B cell (primary cell): ENCODE measurements at regions not wholly inside any gene's neighbourhood (a gene's known extent, or its start where the extent isn't known, plus 50 kb on each side); places are given as distances from the start of the nearest gene placed in this dataset.

Source experiments
- ATAC-seq: fragments of 200-7000 bp; cut with Tn5 transposase; one replicate; pipeline ENCODE4 v1.10.0; 2021; ENCODE audit warnings: low read depth, mild to moderate bottlenecking, moderate number of reproducible peaks, moderate library complexity
- CTCF ChIA-PET: fragments of 350-600 bp; sonication (Branson Sonifier 250); formaldehyde crosslinking; loops from one replicate; lab custom pipeline; 2021; ENCODE audit warnings: antibody characterized with exemption, inconsistent platforms; lab: Charles Lee
- POLR2A ChIA-PET: fragments of 350-600 bp; sonication (Branson Sonifier 250); formaldehyde crosslinking; loops from one replicate; lab custom pipeline; 2021; ENCODE audit warnings: antibody characterized with exemption; lab: Charles Lee
- DNase-seq: peaks from one replicate; pipeline ENCODE4 v3.0.0; 2013
- H2AFZ ChIP-seq: 2 replicates; pipeline ENCODE4 v1.6.1; 2012; ENCODE audit warnings: mild to moderate bottlenecking, low read depth, low read length; ENCODE audit not compliant: insufficient read depth, poor library complexity, severe bottlenecking
- H3K27ac ChIP-seq, 2 donors: 1 replicate in 1 of 2; 2 replicates in 1 of 2; pipeline ENCODE4 v1.5.1; 2012 to 2013; ENCODE audit warnings: low read length in 2 of 2, mild to moderate bottlenecking in 2 of 2, moderate library complexity in 1 of 2
- H3K27me3 ChIP-seq, 4 experiments: fragments of 200-600 bp in 1 of 4; sonication (generic) in 1 of 4; replicated peaks in 1 of 4; 1 replicate in 2 of 4; 2 replicates in 2 of 4; pipeline versions ENCODE4 v1.6.1 to v1.7.0; 2013 to 2016; ENCODE audit warnings: low read length in 3 of 4, mild to moderate bottlenecking in 2 of 4, mixed read lengths in 1 of 4, moderate library complexity in 1 of 4; ENCODE audit not compliant: insufficient read depth in 4 of 4, control insufficient read depth in 3 of 4; ENCODE audit errors: control extremely low read depth in 1 of 4
- H3K36me3 ChIP-seq, 2 experiments: replicated peaks in 1 of 2; 1 replicate in 1 of 2; 2 replicates in 1 of 2; pipeline versions ENCODE4 v1.6.1 to v1.7.1; 2013; ENCODE audit warnings: low read length in 1 of 2; ENCODE audit not compliant: insufficient read depth in 2 of 2, control insufficient read depth in 1 of 2; ENCODE audit errors: control extremely low read depth in 1 of 2, extremely low read depth in 1 of 2
- H3K4me1 ChIP-seq, 2 donors: fragments of 200-600 bp in 1 of 2; sonication (generic) in 1 of 2; 1 replicate in 1 of 2; 2 replicates in 1 of 2; pipeline versions ENCODE4 v1.5.1 to v1.6.1; 2013 to 2017; ENCODE audit warnings: low read length in 2 of 2; ENCODE audit not compliant: control insufficient read depth in 2 of 2, insufficient read depth in 2 of 2
- H3K4me2 ChIP-seq: replicated peaks from 2 replicates; pipeline ENCODE3; 2012; ENCODE audit warnings: mild to moderate bottlenecking, low read depth, low read length; ENCODE audit not compliant: poor library complexity, severe bottlenecking
- H3K4me3 ChIP-seq, 5 experiments: fragments of 200-600 bp in 1 of 5; sonication (generic) in 1 of 5; 1 replicate in 3 of 5; 2 replicates in 2 of 5; pipeline versions ENCODE4 v1.5.1 to v1.7.0; 2011 to 2016; ENCODE audit warnings: low read length in 4 of 5, mild to moderate bottlenecking in 4 of 5, low read depth in 2 of 5, control low read depth in 1 of 5, moderate library complexity in 1 of 5; ENCODE audit not compliant: insufficient read depth in 1 of 5; ENCODE audit errors: control extremely low read depth in 1 of 5, extremely low read depth in 1 of 5
- H3K79me2 ChIP-seq: fragments of 200-600 bp; sonication (generic); one replicate; pipeline ENCODE4 v1.6.0; 2016; ENCODE audit warnings: low read length; ENCODE audit not compliant: control insufficient read depth, insufficient read depth
- H3K9ac ChIP-seq: fragments of 200-600 bp; sonication (generic); 2 replicates; pipeline ENCODE4 v1.6.1; 2017; ENCODE audit warnings: mild to moderate bottlenecking, low read length, moderate library complexity
- H3K9me3 ChIP-seq, 3 donors: one replicate each; pipeline versions ENCODE4 v1.6.1 to v1.7.1; 2013; ENCODE audit warnings: low read length in 2 of 3; ENCODE audit not compliant: control insufficient read depth in 2 of 3, insufficient read depth in 1 of 3; ENCODE audit errors: control extremely low read depth in 1 of 3
- H4K20me1 ChIP-seq: 2 replicates; pipeline ENCODE4 v1.6.0; 2012; ENCODE audit warnings: mild to moderate bottlenecking, low read length; ENCODE audit not compliant: insufficient read depth, control insufficient read depth, poor library complexity, severe bottlenecking
- H3K27ac Mint-ChIP-seq: one replicate; pipeline ENCODE4 v1.8.0; 2021; ENCODE audit warnings: mixed read lengths
- H3K27me3 Mint-ChIP-seq: one replicate; pipeline ENCODE4 v1.8.0; 2021; ENCODE audit warnings: mixed read lengths
- H3K4me1 Mint-ChIP-seq: one replicate; pipeline ENCODE4 v1.8.0; 2021; ENCODE audit warnings: mixed read lengths
- H3K4me3 Mint-ChIP-seq: one replicate; pipeline ENCODE4 v1.8.0; 2021; ENCODE audit warnings: mixed read lengths
- H3K9me3 Mint-ChIP-seq: one replicate; pipeline ENCODE4 v1.8.0; 2022; ENCODE audit warnings: mixed read lengths; ENCODE audit not compliant: insufficient read depth
- CTCF ChIP-seq: fragments of 200-600 bp; IDR thresholded peaks from one replicate; pipeline ENCODE4 v1.8.0; 2022; ENCODE audit warnings: antibody characterized with exemption, mild to moderate bottlenecking
- EZH2 ChIP-seq: IDR thresholded peaks from 2 replicates; pipeline ENCODE4 v1.6.1; 2012; ENCODE audit warnings: borderline replicate concordance, low read depth, mild to moderate bottlenecking, moderate library complexity, low read length; ENCODE audit not compliant: insufficient read depth, poor library complexity, severe bottlenecking
- WGBS: methylation state at CpG from one replicate; pipeline ENCODE4 v1.1.5; 2013; ENCODE audit warnings: missing lambda C conversion rate; ENCODE audit not compliant: insufficient coverage; 5-methylcytosine and 5-hydroxymethylcytosine counted together
- intact Hi-C: fragments of 100-400 bp; cut with micrococcal nuclease; formaldehyde crosslinking; loops from one replicate; pipeline ENCODE4 v1.10.0; 2022

GRCh38 chr9:71446106-71446472, 322.2 kb downstream of the CEMIP2 start:
- Histone ChIP-seq H3K9ac (no peak overlapping the region), H3K4me2 (peak overlapping the region; percentile 52), H3K27ac (no peak overlapping the region), H3K79me2 (no peaks in the 10 kb centered on the region), H3K4me3 (no peak overlapping the region), H4K20me1 (no peaks in the 10 kb centered on the region), H3K4me1 (peaks cover 6 to 9% of the 10 kb centered on the region in 2 donors), H3K9me3 (peaks cover 0 to 8% (median 0%) of the 10 kb centered on the region in 3 donors), H3K27me3 (peaks cover 0 to 48% (median 18%) of the 10 kb centered on the region in 4 experiments), H2AFZ (no peak overlapping the region), H3K36me3 (no peaks in the 10 kb centered on the region)
- no peak overlapping the region for H3K27ac Mint-ChIP-seq
- WGBS: 60% methylated on average over 13 of the region's 14 CpGs
- ATAC-seq (no peak), DNase-seq (no peak)
- CTCF ChIA-PET: no interaction called here
- peaks cover 38% of the 10 kb centered on the region for H3K27me3 Mint-ChIP-seq
- H3K4me1 Mint-ChIP-seq: peaks cover 6% of the 10 kb centered on the region
- intact Hi-C loops: no loop called here
- POLR2A ChIA-PET: no interaction called here
- no peak for TF ChIP-seq CTCF
- no peak for TF ChIP-seq EZH2
- no peaks in the 10 kb centered on the region for H3K9me3 Mint-ChIP-seq
- H3K4me3 Mint-ChIP-seq: no peak overlapping the region

DNA sequence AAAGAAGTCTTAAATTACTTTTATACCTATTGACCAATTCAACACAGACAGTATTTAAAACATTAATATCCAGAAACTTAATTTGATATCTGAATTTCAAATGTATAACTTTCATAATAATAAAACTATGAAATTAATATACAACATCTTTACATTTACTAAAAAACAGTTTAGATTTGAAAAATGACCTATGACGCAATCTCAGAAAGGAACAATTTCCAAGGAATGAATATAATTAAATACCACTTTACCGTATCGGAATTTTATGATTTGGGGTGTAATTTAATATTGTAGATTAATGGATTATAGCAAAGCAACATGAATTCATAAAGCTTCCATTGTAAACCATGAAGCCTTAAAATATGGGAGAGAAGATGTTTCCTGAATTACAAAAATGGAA, 321.5 kb upstream of the TRPM3 start:
- no CpG with 5 or more reads among the region's 3 CpGs for WGBS
- ATAC-seq (no peak), DNase-seq (no peak)
- Histone ChIP-seq H4K20me1 (no peaks in the 10 kb centered on the region), H3K4me3 (no peak overlapping the region), H3K27me3 (peaks cover 0 to 29% (median 16%) of the 10 kb centered on the region in 4 experiments), H2AFZ (no peak overlapping the region), H3K27ac (no peak overlapping the region), H3K79me2 (no peaks in the 10 kb centered on the region), H3K4me2 (no peak overlapping the region), H3K9me3 (peaks cover 0 to 8% (median 0%) of the 10 kb centered on the region in 3 donors), H3K9ac (no peak overlapping the region), H3K36me3 (no peaks in the 10 kb centered on the region), H3K4me1 (peaks cover 6 to 9% of the 10 kb centered on the region in 2 donors)
- Mint-ChIP-seq H3K27me3 (peaks cover 25% of the 10 kb centered on the region), H3K4me1 (peaks cover 6% of the 10 kb centered on the region), H3K9me3 (no peaks in the 10 kb centered on the region), H3K27ac (no peak overlapping the region), H3K4me3 (no peak overlapping the region)
- intact Hi-C loops: no loop called here
- ChIA-PET POLR2A (no interaction called here), CTCF (no interaction called here)
- TF ChIP-seq CTCF (no peak), EZH2 (no peak)
